GM19468 (cell line): ENCODE measurements at regions not wholly inside any gene's neighbourhood (a gene's known extent, or its start where the extent isn't known, plus 50 kb on each side); places are given as distances from the start of the nearest gene placed in this dataset.

Experiments
- ATAC-seq: cut with Tn5 transposase; IDR thresholded peaks from one replicate; pipeline ENCODE4 v1.9.1; 2021; ENCODE audit warnings: mild to moderate bottlenecking, moderate library complexity, moderate number of reproducible peaks; ENCODE audit not compliant: unreplicated experiment; ENCODE audit errors: extremely low read depth

DNA sequence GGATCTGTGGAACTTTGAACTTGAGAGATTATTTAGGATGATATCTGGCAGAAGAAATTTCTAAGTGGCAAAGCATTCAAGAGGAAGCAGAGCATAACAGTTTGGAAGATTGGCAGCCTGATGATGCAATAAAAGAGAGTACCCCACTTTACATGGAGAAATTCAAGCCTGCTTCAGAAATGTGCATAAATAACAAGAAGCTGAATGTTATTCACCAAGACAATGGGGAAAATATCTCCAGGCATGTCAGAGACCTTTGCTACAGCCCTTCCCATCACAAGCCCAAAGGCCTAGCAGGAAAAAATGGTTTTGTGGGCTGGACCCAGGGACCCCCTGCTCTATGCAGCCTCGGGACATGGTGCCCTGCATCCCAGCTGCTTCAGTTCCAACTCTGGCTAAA lies 420.8 kb downstream of the DTHD1 start:
- no peak for ATAC-seq

DNA sequence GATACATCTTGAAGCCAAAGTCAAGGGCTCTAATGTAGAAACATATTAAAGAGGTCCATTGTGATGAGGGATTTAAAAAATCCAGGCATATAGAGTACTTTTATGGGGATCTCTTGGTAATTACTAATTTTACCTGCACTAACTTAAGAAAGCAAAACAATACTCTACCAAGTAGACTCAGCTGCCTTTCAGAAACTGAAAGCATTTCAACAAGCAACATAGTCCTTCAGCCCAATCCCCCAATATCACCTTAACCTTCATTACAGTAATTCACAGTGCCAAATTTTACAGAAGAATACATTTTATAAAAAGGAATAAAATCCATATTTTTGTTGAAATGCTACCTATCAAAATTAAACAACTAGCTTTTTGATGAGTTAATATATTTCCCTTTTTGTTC lies 422.9 kb downstream of the DTHD1 start:
- ATAC-seq: no peak

DNA sequence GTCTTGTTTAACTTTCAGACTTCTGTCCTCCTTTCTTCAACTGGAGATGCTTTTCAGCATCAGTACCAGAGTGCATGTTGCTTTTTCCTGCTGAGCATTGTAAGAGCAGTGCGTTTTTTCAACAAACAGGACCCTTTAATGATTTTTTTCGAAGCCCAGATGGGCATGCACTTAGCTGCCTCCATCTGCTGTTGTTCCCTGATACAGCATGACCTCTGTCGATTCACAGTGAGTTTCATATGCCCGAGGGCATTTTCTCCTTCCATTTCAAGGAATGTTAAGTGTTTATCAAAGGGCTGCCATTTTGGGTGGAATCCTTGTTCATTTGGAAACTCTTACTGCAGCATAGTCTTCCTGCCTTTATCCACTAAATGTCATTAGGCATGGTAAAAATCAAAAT lies 428.6 kb downstream of the DTHD1 start:
- no peak for ATAC-seq

DNA sequence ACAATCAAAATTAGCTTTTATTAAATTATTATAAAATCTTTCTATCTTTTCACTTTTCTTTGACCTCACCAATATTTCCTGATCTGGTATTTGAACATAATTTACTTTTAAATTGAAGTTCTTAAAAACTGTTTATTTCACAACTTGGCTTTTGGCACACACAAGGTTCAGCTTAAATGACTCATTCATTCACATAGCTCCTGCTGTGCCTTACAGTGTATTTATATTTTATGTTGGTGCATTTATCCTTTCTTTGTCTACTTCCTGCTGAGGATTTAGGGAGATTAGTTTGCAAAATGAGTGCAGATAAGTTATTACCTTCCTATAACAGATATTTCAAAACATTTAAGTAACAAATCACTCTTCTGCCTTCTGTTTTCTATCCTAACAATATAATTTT lies 430.6 kb downstream of the DTHD1 start:
- no peak for ATAC-seq

DNA sequence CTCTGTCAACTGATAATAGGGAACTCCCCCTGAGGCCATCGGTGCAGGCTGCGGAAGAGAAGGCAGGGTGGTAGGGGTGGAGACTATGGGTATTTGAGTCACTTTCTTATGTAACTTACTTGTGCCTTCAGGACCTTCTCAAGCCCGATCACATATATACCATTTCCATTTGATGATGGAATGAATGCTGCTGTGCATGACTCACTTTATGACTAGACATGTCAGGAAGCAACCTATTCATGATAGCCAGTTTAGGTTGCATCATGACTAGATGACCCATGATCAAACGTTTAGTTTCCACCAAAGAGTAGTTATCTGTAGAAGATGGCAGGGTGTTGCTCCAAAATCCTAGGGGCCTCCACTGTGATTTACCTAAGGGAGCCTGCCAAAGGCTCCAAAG lies 435.5 kb downstream of the DTHD1 start:
- no peak for ATAC-seq

DNA sequence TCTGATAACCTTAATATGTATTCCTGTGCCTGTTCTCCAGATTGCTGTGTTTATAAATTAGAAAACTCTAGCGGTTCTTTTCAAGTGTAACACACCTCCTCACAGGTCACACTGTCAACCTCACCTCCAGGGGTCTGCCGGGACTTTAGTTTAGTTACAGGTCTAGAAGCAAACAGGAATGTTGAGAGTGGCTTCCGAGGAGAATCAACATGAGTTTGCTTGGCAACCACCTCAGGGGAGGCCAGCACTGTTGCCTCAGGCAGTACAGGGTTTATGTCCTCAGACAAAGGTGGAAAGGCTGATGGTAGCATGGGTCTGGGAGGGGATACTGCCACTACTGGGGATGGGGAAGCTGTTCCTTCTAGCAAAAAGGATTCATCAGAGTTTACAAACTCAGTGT lies 438.0 kb downstream of the DTHD1 start:
- ATAC-seq: no peak

DNA sequence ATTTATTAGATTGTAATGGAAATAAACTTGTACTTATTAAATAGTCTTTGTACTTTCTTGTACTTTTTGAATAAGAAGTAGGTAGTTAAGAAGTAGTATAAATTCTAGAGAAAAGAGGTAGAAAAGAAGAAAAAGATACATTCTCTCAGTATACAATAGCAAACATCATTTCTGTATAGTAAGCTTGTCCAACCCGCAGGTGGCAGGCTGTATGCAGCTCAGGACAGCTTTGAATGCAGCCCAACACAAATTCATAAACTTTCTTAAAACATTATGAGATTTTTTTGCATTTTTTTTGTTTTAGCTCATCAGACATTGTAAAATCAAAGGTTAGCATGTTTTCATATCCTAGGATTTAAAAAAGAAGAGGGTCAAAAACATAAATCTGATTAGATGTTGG lies 441.6 kb downstream of the DTHD1 start:
- no peak for ATAC-seq

DNA sequence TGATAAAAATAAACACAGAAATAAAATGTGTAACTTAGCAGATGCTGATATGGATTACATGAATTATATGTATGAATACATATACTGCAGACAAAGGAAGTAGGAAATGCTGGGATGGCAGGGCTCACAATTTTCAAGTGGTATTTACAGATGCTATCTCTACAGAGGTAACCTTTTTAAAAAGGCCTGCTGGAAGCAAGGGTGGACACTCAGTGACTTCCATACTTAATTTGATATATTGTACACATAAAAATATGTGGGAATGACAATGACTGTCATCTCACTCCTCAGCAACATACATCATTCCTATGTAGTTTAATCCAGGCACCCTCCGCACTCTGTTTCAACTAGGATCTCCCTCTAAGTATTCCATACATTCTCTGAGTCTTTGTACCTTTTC lies 452.9 kb downstream of the DTHD1 start:
- ATAC-seq: no peak

DNA sequence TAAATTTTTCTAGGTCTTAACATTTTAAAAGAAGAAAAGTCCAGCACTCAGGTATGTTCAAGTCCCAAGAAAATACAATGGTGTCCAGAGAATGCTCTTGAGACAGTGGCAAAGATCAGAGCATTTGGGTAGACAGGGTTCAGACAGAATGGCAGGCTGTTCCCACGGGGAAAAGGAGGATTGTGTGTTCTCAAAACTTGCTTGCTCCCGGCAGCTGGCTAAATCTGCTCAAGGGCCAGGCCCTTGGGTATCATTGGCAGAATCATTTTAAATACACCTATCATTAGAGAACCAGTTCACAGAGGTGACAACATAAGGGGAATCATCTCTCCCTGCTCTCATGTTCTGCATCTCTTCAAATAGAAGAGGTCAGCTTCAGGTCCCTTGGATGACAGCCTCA lies 456.3 kb downstream of the DTHD1 start:
- no peak for ATAC-seq

DNA sequence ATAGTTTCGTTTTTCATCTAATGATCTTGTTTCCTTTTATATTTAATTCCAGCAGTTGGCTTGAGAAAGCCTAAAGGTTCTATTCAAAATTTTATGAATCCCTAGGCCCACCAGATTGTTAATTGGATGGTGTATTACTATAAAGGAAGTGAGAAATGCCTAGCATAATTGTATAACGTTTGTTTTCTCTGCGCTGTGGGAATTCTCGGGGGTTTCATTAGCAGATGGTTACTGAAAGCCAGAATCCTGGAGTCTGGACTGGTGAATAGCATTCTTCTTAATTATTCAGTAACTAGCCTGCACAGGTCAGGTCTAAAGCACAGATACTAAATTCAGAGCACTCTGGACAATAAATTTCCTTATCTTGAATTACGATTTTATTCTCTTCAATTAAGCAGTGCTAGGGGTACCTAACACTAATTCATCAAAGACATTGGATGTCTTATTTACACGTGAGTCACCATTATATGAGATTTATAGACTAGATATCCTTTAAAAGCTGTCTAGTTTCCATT lies 459.4 kb downstream of the DTHD1 start:
- ATAC-seq: no peak

DNA sequence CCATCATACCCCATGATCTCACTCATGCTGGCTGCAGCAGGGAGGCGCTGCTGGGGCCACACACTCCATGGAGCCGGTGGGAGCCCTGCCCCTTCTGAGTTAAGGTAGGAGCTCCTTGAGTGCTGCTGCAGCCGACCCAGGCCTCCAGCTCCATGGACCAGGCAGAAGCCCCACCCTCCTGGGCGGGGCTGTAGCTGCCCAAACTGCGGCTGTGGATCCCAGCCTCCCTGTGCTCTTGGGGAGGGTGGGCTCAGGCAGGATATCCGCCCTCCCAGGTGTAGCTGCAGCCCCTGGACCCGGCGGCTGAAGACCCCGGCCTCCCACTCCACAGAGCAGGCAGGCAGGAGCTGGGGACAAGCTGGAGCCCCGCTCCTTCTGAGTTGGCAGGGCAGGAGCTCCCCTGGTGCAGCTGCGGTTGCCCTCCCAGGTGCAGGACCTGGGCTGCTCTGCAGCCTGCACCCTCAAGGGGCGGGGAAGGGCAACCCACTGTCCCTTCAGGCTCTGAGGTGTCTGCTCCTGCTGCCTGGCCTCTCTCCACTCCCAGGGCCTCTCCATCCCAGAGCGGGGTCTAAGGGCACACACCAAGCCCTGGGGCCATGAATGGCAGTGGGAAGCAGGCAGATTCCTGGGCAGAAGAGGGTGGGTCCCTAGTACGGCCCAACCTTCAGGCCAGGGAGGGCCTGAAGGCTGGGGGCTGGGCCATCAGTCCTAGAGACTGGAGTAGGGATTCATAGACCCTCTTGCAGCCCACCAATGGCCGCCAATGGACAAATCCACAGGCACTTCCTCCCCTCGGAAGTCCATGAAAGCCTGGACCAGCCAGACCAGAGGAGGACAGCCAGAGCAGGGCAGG lies 466.1 kb downstream of the DTHD1 start:
- no peak for ATAC-seq

DNA sequence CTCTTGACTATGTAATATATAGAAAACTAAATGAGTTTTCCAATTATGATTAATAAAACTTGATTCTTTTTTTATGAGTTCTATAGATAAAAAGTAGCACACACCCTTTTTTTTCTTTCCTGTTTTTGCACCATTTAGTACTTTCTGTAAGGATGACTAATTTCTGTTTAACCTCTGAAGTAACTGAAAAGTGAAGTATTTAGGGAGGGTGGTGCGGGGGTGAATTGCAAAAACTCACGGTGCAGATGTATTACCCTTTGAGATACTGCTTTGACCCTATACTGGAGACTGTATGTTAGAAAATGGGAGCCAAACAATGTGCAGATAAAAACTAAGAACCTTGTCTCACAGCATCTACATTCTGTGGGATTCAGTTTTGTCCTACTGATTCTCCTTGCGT lies 471.6 kb downstream of the DTHD1 start:
- no peak for ATAC-seq

DNA sequence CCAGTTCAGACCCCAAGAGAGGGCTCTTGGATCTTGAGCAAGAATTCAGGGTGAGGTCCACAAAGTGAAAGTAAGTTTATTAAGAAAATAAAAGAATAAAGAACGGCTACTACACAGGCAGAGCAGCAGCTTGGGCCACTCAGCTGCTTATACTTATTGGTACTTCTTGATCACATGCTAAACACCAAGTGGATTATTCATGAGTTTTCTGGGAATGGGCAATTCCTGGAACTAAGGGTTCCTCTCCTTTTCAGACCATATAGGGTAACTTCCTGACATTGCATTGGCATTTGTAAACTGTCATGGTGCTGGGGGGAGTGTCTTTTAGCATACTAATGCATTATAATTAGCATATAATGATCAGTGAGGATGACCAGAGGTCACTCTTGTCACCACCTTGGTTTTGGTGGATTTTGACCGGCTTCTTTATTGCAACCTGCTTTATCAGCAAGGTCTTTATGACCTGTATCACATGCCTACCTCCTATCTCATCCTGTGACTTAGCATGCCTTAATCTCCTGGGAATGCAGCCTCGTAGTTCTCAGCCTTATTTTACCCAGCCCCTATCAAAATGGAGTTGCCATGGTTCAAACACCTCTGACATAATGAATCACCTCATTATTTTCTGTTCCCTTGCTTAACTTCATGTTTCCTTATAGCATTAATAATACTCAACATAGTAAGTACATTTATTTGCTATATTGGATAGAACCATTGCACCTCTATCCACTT lies 476.3 kb downstream of the DTHD1 start:
- ATAC-seq: no peak

DNA sequence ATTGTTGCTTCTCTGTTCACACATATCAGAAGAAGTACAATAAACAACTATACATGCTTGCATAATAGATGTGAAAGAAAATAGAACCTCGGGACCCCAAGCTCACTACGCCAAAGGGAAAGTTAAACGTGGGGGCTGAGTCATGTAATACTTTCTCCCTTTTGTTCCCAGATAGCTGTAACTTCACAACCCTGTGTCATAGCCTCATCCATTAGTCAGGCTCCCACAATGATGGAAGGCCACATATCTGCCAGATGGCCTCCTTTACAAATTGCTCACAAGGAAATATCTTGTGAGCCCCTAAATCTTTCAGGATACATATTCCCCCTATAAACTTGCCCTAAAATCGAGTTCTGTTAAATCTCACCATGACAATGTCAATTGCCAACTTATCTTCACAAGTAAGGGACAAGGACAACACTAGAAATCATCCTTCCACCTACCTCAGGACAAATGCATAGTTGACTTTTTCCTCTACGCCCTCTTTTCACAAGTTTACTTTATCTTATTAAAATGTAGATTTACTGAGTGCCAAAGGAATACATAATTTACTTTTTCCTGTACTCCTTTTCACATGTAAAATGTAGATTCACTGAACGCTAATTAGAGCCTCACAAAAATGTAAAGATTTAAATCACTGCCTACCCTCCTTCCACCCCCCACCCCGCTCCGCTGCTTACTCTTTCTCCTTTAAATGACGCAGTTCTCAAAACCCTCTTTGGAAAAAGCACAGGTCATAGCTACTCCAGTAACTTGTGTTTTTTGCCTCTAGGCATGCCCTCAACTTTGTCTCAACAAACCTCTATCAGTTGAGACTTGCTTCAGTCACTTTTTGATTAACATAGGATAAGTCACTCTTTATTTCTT lies 477.1 kb downstream of the DTHD1 start:
- ATAC-seq: no peak

DNA sequence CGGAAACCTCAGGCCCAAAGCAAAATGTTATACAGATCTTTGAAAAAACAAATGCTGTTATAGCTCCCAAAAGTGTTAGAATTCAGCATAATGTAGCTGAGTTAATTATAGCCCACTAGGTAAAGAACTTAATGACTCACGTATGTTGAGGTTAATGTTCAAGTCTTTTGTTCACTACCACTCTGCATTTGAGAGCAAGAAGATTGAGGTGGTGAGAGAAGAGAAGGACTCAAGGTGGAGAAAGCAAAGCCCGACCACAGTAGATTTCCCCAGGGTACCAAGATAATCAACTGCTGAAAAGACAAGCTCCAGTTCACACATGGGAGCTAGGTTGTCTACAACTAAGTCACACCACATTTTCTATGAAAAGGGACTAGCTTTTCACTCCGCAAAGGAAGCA lies 480.2 kb downstream of the DTHD1 start:
- ATAC-seq: no peak

DNA sequence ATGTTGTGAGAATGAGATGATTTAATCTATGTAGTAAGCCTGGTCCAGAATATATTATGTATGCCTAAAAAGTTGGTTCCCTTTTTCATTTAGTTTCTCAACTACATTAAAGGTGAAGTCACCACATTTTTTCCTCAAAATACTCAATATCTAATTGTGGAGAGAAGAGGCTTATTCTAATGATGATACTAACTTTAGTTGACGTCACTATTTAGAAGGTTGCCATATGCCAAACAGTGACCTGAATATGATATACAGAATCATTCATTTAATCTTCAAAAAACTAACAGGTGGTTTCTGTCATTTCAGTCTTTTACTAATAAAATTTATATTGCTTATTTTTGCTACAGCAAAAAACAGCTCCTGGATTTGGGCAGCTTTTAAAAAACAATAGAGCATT lies 480.7 kb upstream of the NWD2 start:
- no peak for ATAC-seq

DNA sequence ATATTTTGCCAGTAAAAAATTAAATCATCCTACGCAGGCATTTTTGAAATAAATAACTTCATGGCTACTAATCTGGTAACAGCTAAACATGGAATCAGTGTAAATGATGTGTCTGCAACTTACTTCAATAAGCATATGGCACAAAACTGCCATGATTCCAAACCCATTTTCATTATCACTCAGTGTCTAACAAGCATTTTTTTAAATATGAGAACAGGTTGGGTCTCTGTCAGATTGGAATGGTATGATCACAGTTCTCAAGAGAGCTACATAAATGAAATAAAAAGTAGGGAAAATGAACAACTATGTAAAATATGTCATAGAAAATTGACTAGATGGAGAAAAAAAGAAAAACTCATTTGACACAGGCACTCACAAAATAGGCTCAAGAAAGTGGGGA lies 476.9 kb upstream of the NWD2 start:
- no peak for ATAC-seq

DNA sequence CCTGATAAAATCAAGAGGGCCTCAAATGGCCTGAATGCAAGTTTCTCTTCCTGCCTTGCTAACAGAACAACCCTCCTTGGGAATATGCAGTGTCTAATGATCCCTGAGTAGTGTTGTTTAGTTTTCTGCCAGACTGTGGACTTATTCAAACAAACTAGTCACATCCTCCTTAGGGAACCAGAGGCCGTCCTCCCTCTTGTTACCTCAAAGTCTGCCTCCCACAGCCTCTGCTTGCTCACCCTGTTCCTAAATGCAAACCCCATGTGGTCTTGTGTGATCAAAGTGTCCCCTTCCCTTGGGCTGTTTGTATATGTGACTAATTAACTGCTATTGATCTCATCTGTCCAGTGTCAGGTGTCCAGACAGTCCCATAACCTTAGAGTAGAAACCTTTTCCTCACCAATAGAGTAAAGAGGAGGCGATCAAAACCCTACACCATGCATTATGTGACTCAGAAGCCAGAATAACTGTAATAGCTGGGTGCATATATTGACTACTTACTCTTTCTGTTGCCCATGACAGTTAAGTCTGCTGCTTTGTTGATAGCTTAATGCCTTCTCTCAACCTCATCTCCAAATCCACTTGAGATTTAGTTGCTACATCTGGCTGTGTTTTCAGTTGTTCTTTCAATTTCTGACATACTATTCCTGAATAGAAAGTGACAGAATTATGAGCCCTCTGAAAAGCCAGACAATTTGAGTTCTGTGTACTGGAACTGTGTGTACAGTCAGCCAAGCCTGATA lies 473.0 kb upstream of the NWD2 start:
- no peak for ATAC-seq

DNA sequence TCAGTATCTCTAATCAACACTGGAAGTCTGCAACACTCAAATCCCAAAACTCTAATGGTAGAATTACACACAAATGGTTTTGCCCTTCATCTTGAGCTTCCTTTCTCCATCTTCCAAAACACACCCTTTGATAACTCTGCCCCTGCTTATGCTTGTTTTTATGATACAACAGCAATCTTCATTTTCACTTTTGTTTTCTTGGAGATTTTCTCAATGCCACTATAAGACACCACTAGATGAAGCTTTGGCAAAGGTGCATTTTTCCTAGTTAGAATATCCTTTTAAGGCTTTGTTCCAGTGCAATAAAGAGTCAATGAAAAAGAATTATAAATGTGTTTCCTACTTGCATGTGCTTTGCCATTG lies 472.4 kb upstream of the NWD2 start:
- ATAC-seq: no peak

DNA sequence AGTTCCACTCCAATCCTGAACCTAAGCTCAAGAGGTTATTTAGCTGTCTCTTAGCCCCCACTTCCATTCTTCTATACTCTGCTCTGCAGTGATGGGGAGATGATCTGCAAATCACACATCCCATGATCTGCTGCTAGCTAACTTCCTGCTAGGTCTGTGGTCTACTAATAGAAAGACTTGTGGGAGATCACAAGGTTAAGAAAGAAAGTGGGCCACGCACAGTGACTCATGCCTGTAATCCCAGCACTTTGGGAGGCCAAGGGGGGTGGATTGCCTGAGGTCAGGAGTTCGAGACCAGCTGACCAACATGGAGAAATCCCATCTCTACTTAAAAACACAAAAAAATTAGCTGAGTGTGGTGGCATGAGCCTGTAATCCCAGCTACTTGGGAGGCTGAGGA lies 471.1 kb upstream of the NWD2 start:
- ATAC-seq: no peak
